IMR-90 (cell line): ENCODE measurements at regions not wholly inside any gene's neighbourhood (a gene's known extent, or its start where the extent isn't known, plus 50 kb on each side); places are given as distances from the start of the nearest gene placed in this dataset.

Experiments
- ATAC-seq: fragments of 200-7000 bp; cut with Tn5 transposase; 2 replicates; pipeline ENCODE4 v1.9.1; 2020; ENCODE audit warnings: low read depth, mild to moderate bottlenecking, moderate library complexity
- BruUV-seq: library from RNA; stranded (reverse); fragments of 400-500 nt; replicated peaks from 2 replicates; lab custom pipeline; 2021; lab: Mats Ljungman, UMichigan
- CTCF ChIA-PET: fragments of 300-600 bp; formaldehyde crosslinking; extraction: SDS; loops from one replicate; lab custom pipeline; 2021; ENCODE audit warnings: antibody characterized with exemption; lab: Yijun Ruan, JAX
- POLR2A ChIA-PET: fragments of 300-600 bp; sonication (Branson Sonifier 250); formaldehyde crosslinking; loops from one replicate; lab custom pipeline; 2022; ENCODE audit warnings: antibody characterized with exemption; ENCODE audit not compliant: unreplicated experiment; lab: Charles Lee
- DNase-seq: peaks from one replicate; pipeline ENCODE4 v3.0.0; 2013
- H2AFZ ChIP-seq: replicated peaks from 2 replicates; pipeline ENCODE3; 2013; ENCODE audit warnings: low read length, mild to moderate bottlenecking; ENCODE audit not compliant: poor library complexity
- H2AK5ac ChIP-seq: 2 replicates; pipeline ENCODE4 v1.6.1; 2013; ENCODE audit warnings: low read depth, low read length, inconsistent platforms
- H2AK9ac ChIP-seq: replicated peaks from 2 replicates; pipeline ENCODE3; 2013; ENCODE audit warnings: mild to moderate bottlenecking, low read depth, low read length, moderate library complexity; ENCODE audit not compliant: poor library complexity
- H2BK120ac ChIP-seq: 2 replicates; pipeline ENCODE4 v1.6.1; 2013; ENCODE audit warnings: low read depth, low read length, inconsistent platforms
- H2BK15ac ChIP-seq: 3 replicates; pipeline ENCODE4 v1.6.1; 2013; ENCODE audit warnings: low read depth, low read length, inconsistent platforms
- H2BK20ac ChIP-seq: 2 replicates; pipeline ENCODE4 v1.6.1; 2013; ENCODE audit warnings: low read depth, mild to moderate bottlenecking, inconsistent platforms, low read length, moderate library complexity
- H2BK5ac ChIP-seq: 2 replicates; pipeline ENCODE4 v1.6.1; 2013; ENCODE audit warnings: mild to moderate bottlenecking, low read depth, low read length, inconsistent platforms; ENCODE audit not compliant: poor library complexity, severe bottlenecking
- H3K14ac ChIP-seq: replicated peaks from 2 replicates; pipeline ENCODE4 v1.6.1; 2013; ENCODE audit warnings: low read depth, low read length, inconsistent platforms
- H3K18ac ChIP-seq: 2 replicates; pipeline ENCODE4 v1.6.1; 2013; ENCODE audit warnings: low read depth, low read length, control low read depth
- H3K23ac ChIP-seq: 2 replicates; pipeline ENCODE4 v1.6.1; 2013; ENCODE audit warnings: low read depth, low read length, inconsistent platforms
- H3K27ac ChIP-seq: 2 replicates; pipeline ENCODE4 v1.5.1; 2013; ENCODE audit warnings: mild to moderate bottlenecking, control low read depth, low read length; ENCODE audit not compliant: insufficient read depth
- H3K27me3 ChIP-seq: 2 replicates; pipeline ENCODE4 v1.6.1; 2013; ENCODE audit warnings: low read length; ENCODE audit not compliant: control insufficient read depth, insufficient read depth
- H3K36me3 ChIP-seq: 2 replicates; pipeline ENCODE4 v1.6.1; 2013; ENCODE audit warnings: low read length, mixed read lengths; ENCODE audit not compliant: control insufficient read depth, insufficient read depth
- H3K4ac ChIP-seq: 2 replicates; pipeline ENCODE4 v1.6.1; 2013; ENCODE audit warnings: low read depth, low read length, inconsistent platforms
- H3K4me1 ChIP-seq: 2 replicates; pipeline ENCODE4 v1.6.1; 2013; ENCODE audit warnings: low read length, mixed read lengths; ENCODE audit not compliant: control insufficient read depth, insufficient read depth
- H3K4me2 ChIP-seq: 2 replicates; pipeline ENCODE4 v1.6.1; 2013; ENCODE audit warnings: low read depth, mild to moderate bottlenecking, control low read depth, low read length, moderate library complexity
- H3K4me3 ChIP-seq: 2 replicates; pipeline ENCODE4 v1.5.1; 2013; ENCODE audit warnings: low read depth, mild to moderate bottlenecking, control low read depth, low read length, moderate library complexity; ENCODE audit not compliant: insufficient read depth
- H3K56ac ChIP-seq: 2 replicates; pipeline ENCODE4 v1.6.1; 2013; ENCODE audit warnings: low read length, inconsistent platforms; ENCODE audit not compliant: insufficient read depth; ENCODE audit errors: extremely low read depth
- H3K79me1 ChIP-seq, 2 experiments: 2 replicates each; pipeline ENCODE4 v1.6.1; 2013; ENCODE audit warnings: low read length in 2 of 2, inconsistent platforms in 1 of 2, low read depth in 1 of 2
- H3K9ac ChIP-seq: 2 replicates; pipeline ENCODE4 v1.6.1; 2013; ENCODE audit warnings: low read depth, low read length, control low read depth
- H3K9me1 ChIP-seq: 2 replicates; pipeline ENCODE4 v1.6.1; 2013; ENCODE audit warnings: low read length, inconsistent platforms; ENCODE audit not compliant: insufficient read depth
- H3K9me3 ChIP-seq: 2 replicates; pipeline ENCODE4 v1.6.1; 2013; ENCODE audit warnings: low read length; ENCODE audit not compliant: control insufficient read depth, insufficient read depth
- H4K20me1 ChIP-seq: 2 replicates; pipeline ENCODE4 v1.6.1; 2013; ENCODE audit warnings: low read length, inconsistent platforms; ENCODE audit not compliant: insufficient read depth
- H4K5ac ChIP-seq: 2 replicates; pipeline ENCODE4 v1.6.1; 2013; ENCODE audit warnings: mild to moderate bottlenecking, low read depth, low read length, control low read depth
- H4K8ac ChIP-seq, 2 experiments: 2 replicates each; pipeline ENCODE4 v1.6.1; 2013; ENCODE audit warnings: low read depth in 2 of 2, low read length in 2 of 2, control low read depth in 1 of 2, inconsistent platforms in 1 of 2
- H4K91ac ChIP-seq: 2 replicates; pipeline ENCODE4 v1.6.1; 2013; ENCODE audit warnings: low read depth, low read length, inconsistent platforms; ENCODE audit not compliant: insufficient read depth
- BHLHE40 ChIP-seq: fragments of 150-350 bp; IDR thresholded peaks from 2 replicates; pipeline ENCODE4 v1.6.1; 2016; ENCODE audit warnings: mild to moderate bottlenecking, low read depth, low read length
- CHD1 ChIP-seq: IDR thresholded peaks from 2 replicates; pipeline ENCODE4 v1.6.1; 2012; ENCODE audit warnings: low read depth, low read length, improper control_type of control experiment
- CTCF ChIP-seq: conservative IDR thresholded peaks from 2 replicates; pipeline ENCODE4 v1.5.1; 2012; ENCODE audit warnings: mild to moderate bottlenecking, low read depth, low read length, improper control_type of control experiment
- ELK1 ChIP-seq: fragments of 150-350 bp; IDR thresholded peaks from 2 replicates; pipeline ENCODE4 v1.6.1; 2016; ENCODE audit warnings: low read depth, mild to moderate bottlenecking, low read length, moderate library complexity, borderline replicate concordance
- FOS ChIP-seq: fragments of 150-350 bp; IDR thresholded peaks from 2 replicates; pipeline ENCODE4 v1.6.1; 2016; ENCODE audit warnings: low read depth, low read length
- MAZ ChIP-seq: IDR thresholded peaks from 2 replicates; pipeline ENCODE4 v1.6.1; 2012; ENCODE audit warnings: low read depth, mild to moderate bottlenecking, low read length, improper control_type of control experiment, moderate library complexity, borderline replicate concordance
- NFE2L2 ChIP-seq: fragments of 150-350 bp; IDR thresholded peaks from 2 replicates; pipeline ENCODE4 v1.6.1; 2016; ENCODE audit warnings: low read depth, mild to moderate bottlenecking, low read length
- RAD21 ChIP-seq: IDR thresholded peaks from 2 replicates; pipeline ENCODE4 v1.6.1; 2012; ENCODE audit warnings: low read length, improper control_type of control experiment
- RFX5 ChIP-seq: IDR thresholded peaks from 2 replicates; pipeline ENCODE4 v1.8.0; 2012; ENCODE audit warnings: low read depth, mild to moderate bottlenecking, low read length, moderate library complexity
- WGBS, 2 experiments: methylation state at CpG; one replicate each; pipeline versions ENCODE4 v1.1.5 to v1.1.7; 2013; ENCODE audit warnings: missing lambda C conversion rate in 2 of 2; ENCODE audit not compliant: insufficient read length in 1 of 2; ENCODE audit errors: extremely low coverage in 2 of 2; 5-methylcytosine and 5-hydroxymethylcytosine counted together
- dilution Hi-C: fragments of 300-500 bp; cut with HindIII; formaldehyde crosslinking; loops from one replicate; pipeline ENCODE4 v1.14.3; 2018; ENCODE audit warnings: low sequenced_read_pairs; ENCODE audit not compliant: unreplicated experiment
- in situ Hi-C: fragments of 300-500 bp; cut with MboI; formaldehyde crosslinking; loops from 3 replicates; pipeline ENCODE4 v1.14.3; 2019; ENCODE audit warnings: low sequenced_read_pairs, inconsistent platforms, mixed read lengths
- intact Hi-C: fragments of 100-400 bp; cut with micrococcal nuclease; formaldehyde crosslinking; loops from 2 replicates; pipeline ENCODE4 v1.10.0; 2022

- H2AK9ac ChIP-seq, result no peak overlapping the region
- H4K20me1 ChIP-seq, result no peaks in the 10 kb centered on the region
- no peak overlapping the region for H3K4me2 ChIP-seq
- H3K56ac ChIP-seq, result no peak overlapping the region
- ATAC-seq (no peak), DNase-seq (no peak)
- H3K14ac ChIP-seq, result no peak overlapping the region
- TF ChIP-seq BHLHE40, result no peak
- no peak for TF ChIP-seq CHD1
- TF ChIP-seq MAZ, result no peak
- TF ChIP-seq FOS, result no peak
- no peak for TF ChIP-seq ELK1
- TF ChIP-seq NFE2L2, result no peak
- TF ChIP-seq RAD21, result no peak
- no peak for TF ChIP-seq RFX5
- TF ChIP-seq CTCF, result no peak
- H2AK5ac ChIP-seq, result no peak overlapping the region
- peaks cover 1% of the 10 kb centered on the region for H3K27me3 ChIP-seq
- no peak overlapping the region for H4K8ac ChIP-seq
- H3K4me1 ChIP-seq, result no peaks in the 10 kb centered on the region
- H2BK5ac ChIP-seq, result no peak overlapping the region
- H3K27ac ChIP-seq, result no peak overlapping the region
- ChIA-PET CTCF (no interaction called here), POLR2A (no interaction called here)
- H2AFZ ChIP-seq, result no peak overlapping the region
- BruUV-seq, result no TSS peak
- no peak overlapping the region for H4K5ac ChIP-seq
- H3K79me1 ChIP-seq, result no peaks in the 10 kb centered on the region
- H2BK15ac ChIP-seq, result no peak overlapping the region
- no peaks in the 10 kb centered on the region for H3K9me3 ChIP-seq
- in situ Hi-C loops, result no loop called here
- no peak overlapping the region for H3K4ac ChIP-seq
- H3K36me3 ChIP-seq, result no peaks in the 10 kb centered on the region
- no peak overlapping the region for H3K23ac ChIP-seq
- no peaks in the 10 kb centered on the region for H3K9me1 ChIP-seq
- H4K91ac ChIP-seq, result no peak overlapping the region
- intact Hi-C loops, result no loop called here
- H3K9ac ChIP-seq, result no peak overlapping the region
- dilution Hi-C loops, result no loop called here
- no CpG with 5 or more reads among the region's 4 CpGs for WGBS, 2 experiments
- no peak overlapping the region for H3K18ac ChIP-seq
- H2BK120ac ChIP-seq, result no peak overlapping the region
- H2BK20ac ChIP-seq, result no peak overlapping the region
- no peak overlapping the region for H3K4me3 ChIP-seq
Measured at GRCh38 chr14:35958499-35958898, 132.4 kb downstream of the BRMS1L start.
